ENCODE measurements at regions not wholly inside any gene's neighbourhood (a gene's known extent, or its start where the extent isn't known, plus 50 kb on each side); places are given as distances from the start of the nearest gene placed in this dataset.

- H3K4me3 Mint-ChIP-seq = peak overlapping the region; percentile 25
- no peaks in the 10 kb centered on the region for H3K27me3 Mint-ChIP-seq
- no peak overlapping the region for H3K27ac Mint-ChIP-seq
- H3K4me1 Mint-ChIP-seq (ENCODE audit: unreplicated experiment) = peaks cover 22% of the 10 kb centered on the region
- TF ChIP-seq CTCF (conservative IDR thresholded peaks at IDR 0.05) = no peak
- H3K9me3 Mint-ChIP-seq = no peaks in the 10 kb centered on the region
- H3K36me3 Mint-ChIP-seq = no peaks in the 10 kb centered on the region
- no peak for DNase-seq (ENCODE audit: extremely low spot score, unreplicated experiment)
Measured at GRCh38 chr3:188053710-188054380, 100.1 kb upstream of the LPP start.

- Mint-ChIP-seq H3K27ac (no peak overlapping the region), H3K4me1 (ENCODE audit: unreplicated experiment) (peaks cover 22% of the 10 kb centered on the region), H3K9me3 (no peaks in the 10 kb centered on the region), H3K4me3 (no peak overlapping the region), H3K27me3 (no peaks in the 10 kb centered on the region), H3K36me3 (no peaks in the 10 kb centered on the region)
- DNase-seq (ENCODE audit: extremely low spot score, unreplicated experiment) = no peak
- no peak for TF ChIP-seq CTCF (conservative IDR thresholded peaks at IDR 0.05)
Measured at GRCh38 chr3:188054541-188054940, 99.4 kb upstream of the LPP start.

GRCh38 chr3:188055388-188055787 is 98.6 kb upstream of the LPP start:
- no peak for TF ChIP-seq CTCF (conservative IDR thresholded peaks at IDR 0.05)
- Mint-ChIP-seq H3K4me1 (ENCODE audit: unreplicated experiment) (peaks cover 26% of the 10 kb centered on the region), H3K9me3 (no peaks in the 10 kb centered on the region), H3K36me3 (no peaks in the 10 kb centered on the region), H3K4me3 (no peak overlapping the region), H3K27me3 (no peaks in the 10 kb centered on the region), H3K27ac (no peak overlapping the region)
- DNase-seq (ENCODE audit: extremely low spot score, unreplicated experiment) = no peak

GRCh38 chr3:188057124-188057523 is 96.8 kb upstream of the LPP start:
- peaks cover 34% of the 10 kb centered on the region for H3K4me1 Mint-ChIP-seq (ENCODE audit: unreplicated experiment)
- no peak overlapping the region for H3K27ac Mint-ChIP-seq
- DNase-seq (ENCODE audit: extremely low spot score, unreplicated experiment) = no peak
- no peak overlapping the region for H3K4me3 Mint-ChIP-seq
- TF ChIP-seq CTCF (conservative IDR thresholded peaks at IDR 0.05) = no peak
- H3K27me3 Mint-ChIP-seq = no peaks in the 10 kb centered on the region
- H3K36me3 Mint-ChIP-seq = no peaks in the 10 kb centered on the region
- H3K9me3 Mint-ChIP-seq = no peaks in the 10 kb centered on the region

GRCh38 chr3:188058569-188059184 is 95.3 kb upstream of the LPP start:
- TF ChIP-seq CTCF (conservative IDR thresholded peaks at IDR 0.05) = no peak
- Mint-ChIP-seq H3K4me1 (ENCODE audit: unreplicated experiment) (peaks cover 25% of the 10 kb centered on the region), H3K9me3 (no peaks in the 10 kb centered on the region), H3K27me3 (no peaks in the 10 kb centered on the region), H3K4me3 (no peak overlapping the region), H3K36me3 (no peaks in the 10 kb centered on the region), H3K27ac (no peak overlapping the region)
- no peak for DNase-seq (ENCODE audit: extremely low spot score, unreplicated experiment)
